HG02759 (cell line): ENCODE measurements at regions not wholly inside any gene's neighbourhood (a gene's known extent, or its start where the extent isn't known, plus 50 kb on each side); places are given as distances from the start of the nearest gene placed in this dataset.
"Not testable (repeated sequence)": the region's sequence is repeated elsewhere in the genome, so short reads cannot be mapped to it uniquely, and the experiment has no call there.

ENCODE experiments used
- ATAC-seq: cut with Tn5 transposase; IDR thresholded peaks from one replicate; pipeline ENCODE4 v1.9.1; 2021; ENCODE audit warnings: mild to moderate bottlenecking, moderate library complexity; ENCODE audit not compliant: unreplicated experiment

- ATAC-seq = no peak
These were observed 50.7 kb upstream of the KLF7 start for GRCh38 chr2:207216457-207216856.

GRCh38 chr2:207217442-207217841 is 51.7 kb upstream of the KLF7 start:
- ATAC-seq = no peak

- ATAC-seq = no peak
These were observed 53.4 kb upstream of the KLF7 start for GRCh38 chr2:207219081-207219630.

GRCh38 chr2:207219676-207220501 is 54.1 kb upstream of the KLF7 start:
- ATAC-seq = no peak

GRCh38 chr2:207221731-207222130 is 56.0 kb upstream of the KLF7 start:
- ATAC-seq = no peak

GRCh38 chr2:207223051-207223450 is 57.3 kb upstream of the KLF7 start:
- peak; percentile 92 for ATAC-seq

GRCh38 chr2:207224381-207224780 is 58.6 kb upstream of the KLF7 start:
- ATAC-seq = no peak

- ATAC-seq = no peak
These were observed 59.2 kb upstream of the KLF7 start for GRCh38 chr2:207224791-207225482.

GRCh38 chr2:207225773-207226172 is 60.0 kb upstream of the KLF7 start:
- ATAC-seq = no peak

- ATAC-seq = no peak
These were observed 60.5 kb upstream of the KLF7 start for GRCh38 chr2:207226243-207226642.

GRCh38 chr2:207226671-207227061 is 60.9 kb upstream of the KLF7 start:
- no peak for ATAC-seq

- ATAC-seq = no peak
These were observed 61.5 kb upstream of the KLF7 start for GRCh38 chr2:207227062-207227748.

- no peak for ATAC-seq
These were observed 62.0 kb upstream of the KLF7 start for GRCh38 chr2:207227749-207228145.

GRCh38 chr2:207228402-207228801 is 62.7 kb upstream of the KLF7 start:
- no peak for ATAC-seq

- no peak for ATAC-seq
These were observed 63.4 kb upstream of the KLF7 start for GRCh38 chr2:207229161-207229560.

- no peak for ATAC-seq
These were observed 64.7 kb upstream of the KLF7 start for GRCh38 chr2:207230261-207231105.

- ATAC-seq = no peak
These were observed 65.5 kb upstream of the KLF7 start for GRCh38 chr2:207231106-207231865.

GRCh38 chr2:207231967-207232366 is 66.2 kb upstream of the KLF7 start:
- ATAC-seq = no peak

- not testable (repeated sequence) for ATAC-seq
These were observed 67.4 kb upstream of the KLF7 start for GRCh38 chr2:207233141-207233540.

GRCh38 chr2:207233731-207234130 is 68.0 kb upstream of the KLF7 start:
- ATAC-seq = no peak
